ENCODE measurements at regions not wholly inside any gene's neighbourhood (a gene's known extent, or its start where the extent isn't known, plus 50 kb on each side); places are given as distances from the start of the nearest gene placed in this dataset.

- no peak overlapping the region for H3K4me3 ChIP-seq (ENCODE audit: low read depth, low read length)
- no peak for TF ChIP-seq CTCF (IDR thresholded peaks at IDR 0.05; ENCODE audit: low read depth, low read length, missing control alignments)
- no peak for DNase-seq (ENCODE audit: low read depth)
Observed at GRCh38 chr10:90269699-90270098, 568.3 kb downstream of the KIF20B start.

DNA sequence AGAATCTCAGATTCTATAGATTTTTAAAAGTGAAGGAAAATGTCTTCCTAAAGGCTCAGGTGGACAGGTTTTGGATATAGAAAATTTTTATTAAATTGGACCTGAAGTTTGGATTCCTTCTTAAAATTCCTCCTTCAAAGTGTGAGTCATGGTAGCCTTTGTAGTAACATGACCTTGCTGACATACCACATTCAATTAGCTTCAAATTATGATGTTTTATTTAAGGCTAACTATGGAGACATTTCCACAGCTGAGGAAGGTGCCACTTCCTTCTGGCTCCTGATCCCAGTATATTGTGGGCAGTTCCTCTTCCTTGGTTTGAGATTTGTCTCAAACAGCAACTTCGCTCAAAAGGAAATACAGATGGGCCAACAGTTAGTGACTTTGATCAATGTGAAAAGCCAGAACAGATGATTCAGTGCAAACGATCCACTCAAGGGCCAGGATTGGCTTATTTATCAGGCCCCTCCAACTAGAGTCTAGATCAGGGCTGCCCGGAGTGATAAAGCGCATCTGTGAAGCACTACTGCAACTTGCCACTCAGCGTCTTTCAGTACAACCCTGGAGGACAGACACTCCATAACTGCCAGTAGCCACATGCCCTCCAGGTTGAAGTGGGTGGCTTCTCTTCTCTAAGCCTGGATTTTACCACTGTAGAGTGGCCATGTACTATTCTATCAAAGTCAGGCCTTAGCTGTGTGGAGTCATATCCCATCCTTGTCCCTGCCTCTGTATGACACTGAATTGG lies 573.5 kb downstream of the KIF20B start:
- no peak for DNase-seq (ENCODE audit: low read depth)
- H3K4me3 ChIP-seq (ENCODE audit: low read depth, low read length) = no peak overlapping the region
- TF ChIP-seq CTCF (IDR thresholded peaks at IDR 0.05; ENCODE audit: low read depth, low read length, missing control alignments) = no peak

DNA sequence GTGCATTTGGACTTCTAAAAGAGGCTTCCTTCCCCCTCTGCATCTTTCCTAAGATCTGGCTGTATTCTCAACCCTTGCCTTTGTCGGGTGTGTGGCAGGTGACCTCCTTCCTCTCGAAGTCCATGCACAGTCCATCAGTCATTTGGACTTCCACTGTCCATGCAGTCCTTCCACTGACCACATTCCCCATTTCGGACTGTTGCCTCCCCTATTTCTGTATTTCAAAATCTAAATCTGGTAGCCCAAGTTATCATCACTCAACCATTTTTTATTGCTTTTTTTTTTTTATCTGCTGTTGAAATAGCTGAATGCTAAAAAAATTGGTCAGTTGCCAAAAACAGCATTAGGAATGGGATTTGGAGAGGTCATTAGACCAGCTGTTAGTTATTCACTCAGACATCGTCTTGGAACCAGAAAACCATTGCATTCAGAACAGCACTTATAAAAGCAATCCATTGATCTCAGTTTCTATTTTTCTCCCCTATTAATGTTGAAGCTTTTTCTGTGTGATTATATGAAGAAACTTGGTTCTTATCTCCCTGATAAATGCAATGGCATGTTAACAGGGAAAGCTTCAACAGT lies 575.6 kb downstream of the KIF20B start:
- no peak for TF ChIP-seq CTCF (IDR thresholded peaks at IDR 0.05; ENCODE audit: low read depth, low read length, missing control alignments)
- no peak for DNase-seq (ENCODE audit: low read depth)
- no peak overlapping the region for H3K4me3 ChIP-seq (ENCODE audit: low read depth, low read length)

DNA sequence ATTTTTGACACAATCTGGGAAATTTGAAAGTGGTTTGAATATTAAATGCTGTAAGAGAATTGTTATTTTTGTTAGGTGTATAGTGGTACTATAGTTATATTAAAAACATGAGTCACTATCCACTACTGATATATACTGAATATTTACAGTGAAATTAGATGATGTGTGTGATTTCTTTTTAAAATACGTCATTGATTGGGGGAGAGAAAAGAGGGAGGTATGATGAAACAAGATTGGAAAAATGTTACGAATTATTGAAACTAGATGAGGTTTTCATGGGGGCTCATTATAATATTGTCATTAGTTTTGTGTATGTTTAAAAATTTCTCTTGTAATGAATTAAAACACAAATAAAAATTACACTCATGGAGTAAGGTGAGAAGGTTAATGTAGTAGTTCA lies 571.4 kb downstream of the HTR7 start:
- no peak for DNase-seq (ENCODE audit: low read depth)
- H3K4me3 ChIP-seq (ENCODE audit: low read depth, low read length) = no peak overlapping the region
- TF ChIP-seq CTCF (IDR thresholded peaks at IDR 0.05; ENCODE audit: low read depth, low read length, missing control alignments) = no peak

GRCh38 chr10:90286941-90287340 lies 570.9 kb downstream of the HTR7 start:
- H3K4me3 ChIP-seq (ENCODE audit: low read depth, low read length) = no peak overlapping the region
- no peak for DNase-seq (ENCODE audit: low read depth)
- no peak for TF ChIP-seq CTCF (IDR thresholded peaks at IDR 0.05; ENCODE audit: low read depth, low read length, missing control alignments)

GRCh38 chr10:90288391-90288933 lies 569.4 kb downstream of the HTR7 start:
- no peak overlapping the region for H3K4me3 ChIP-seq (ENCODE audit: low read depth, low read length)
- DNase-seq (ENCODE audit: low read depth) = no peak
- TF ChIP-seq CTCF (IDR thresholded peaks at IDR 0.05; ENCODE audit: low read depth, low read length, missing control alignments) = no peak

Data from GM12864 (cell line).